PC-3 (cell line): ENCODE measurements at regions not wholly inside any gene's neighbourhood (a gene's known extent, or its start where the extent isn't known, plus 50 kb on each side); places are given as distances from the start of the nearest gene placed in this dataset.

ENCODE experiments used
- ATAC-seq: fragments of 200-7000 bp; cut with Tn5 transposase; 2 replicates; pipeline ENCODE4 v1.9.1; 2020; ENCODE audit warnings: mild to moderate bottlenecking, moderate library complexity
- BruUV-seq: library from RNA; stranded (reverse); fragments of 400-500 nt; replicated peaks from 2 replicates; lab custom pipeline; 2021; lab: Mats Ljungman, UMichigan
- CTCF ChIA-PET: fragments of 300-600 bp; sonication (Branson Sonifier 250); formaldehyde crosslinking; loops from one replicate; lab custom pipeline; 2022; ENCODE audit warnings: antibody characterized with exemption; lab: Charles Lee
- POLR2A ChIA-PET: fragments of 300-600 bp; sonication (Branson Sonifier 250); formaldehyde crosslinking; loops from one replicate; lab custom pipeline; 2022; ENCODE audit warnings: antibody characterized with exemption; ENCODE audit not compliant: unreplicated experiment; lab: Charles Lee
- DNase-seq: peaks from one replicate; pipeline ENCODE4 v3.0.0-alpha.2; 2015
- H2AFZ ChIP-seq: fragments of 300-600 bp; sonication (generic); 2 replicates; pipeline ENCODE4 v1.6.0; 2016; ENCODE audit warnings: antibody characterized with exemption, low read length
- H3F3A ChIP-seq: fragments of 300-600 bp; sonication (generic); one replicate; pipeline ENCODE4 v1.6.0; 2017; ENCODE audit warnings: antibody characterized with exemption, low read length, control low read depth, mild to moderate bottlenecking; ENCODE audit not compliant: unreplicated experiment
- H3K27ac ChIP-seq: fragments of 300-600 bp; sonication (generic); 2 replicates; pipeline ENCODE4 v1.5.1; 2016; ENCODE audit warnings: mild to moderate bottlenecking, low read length
- H3K27me3 ChIP-seq: fragments of 300-600 bp; sonication (generic); 2 replicates; pipeline ENCODE4 v1.6.1; 2016; ENCODE audit warnings: low read length, mixed read lengths
- H3K36me3 ChIP-seq: fragments of 300-600 bp; sonication (generic); 2 replicates; pipeline ENCODE4 v1.6.1; 2016; ENCODE audit warnings: low read depth, mixed run types, low read length, mixed read lengths
- H3K4me1 ChIP-seq: fragments of 300-600 bp; sonication (generic); 2 replicates; pipeline ENCODE4 v1.5.1; 2016; ENCODE audit warnings: low read length; ENCODE audit not compliant: insufficient read depth
- H3K4me2 ChIP-seq: fragments of 300-600 bp; sonication (generic); 2 replicates; pipeline ENCODE4 v1.6.0; 2016; ENCODE audit warnings: low read length
- H3K4me3 ChIP-seq: fragments of 300-600 bp; sonication (generic); 2 replicates; pipeline ENCODE4 v1.5.1; 2016; ENCODE audit warnings: mild to moderate bottlenecking, low read length, mixed read lengths
- H3K79me2 ChIP-seq: fragments of 300-600 bp; sonication (generic); 2 replicates; pipeline ENCODE4 v1.6.1; 2017; ENCODE audit warnings: low read length, mixed read lengths
- H3K9ac ChIP-seq: fragments of 300-600 bp; sonication (generic); 2 replicates; pipeline ENCODE4 v1.6.0; 2016; ENCODE audit warnings: mild to moderate bottlenecking, low read length
- H3K9me2 ChIP-seq: fragments of 300-600 bp; sonication (generic); replicated peaks from 2 replicates; pipeline ENCODE4 v1.6.1; 2016; ENCODE audit warnings: mixed run types, low read length, mixed read lengths
- H3K9me3 ChIP-seq: fragments of 300-600 bp; sonication (generic); 2 replicates; pipeline ENCODE4 v1.6.1; 2016; ENCODE audit warnings: low read length, mixed read lengths
- H4K20me1 ChIP-seq: fragments of 300-600 bp; sonication (generic); 2 replicates; pipeline ENCODE4 v1.6.1; 2016; ENCODE audit warnings: low read length, mixed read lengths
- EZH2 ChIP-seq: fragments of 300-600 bp; sonication (generic); IDR thresholded peaks from one replicate; pipeline ENCODE4 v1.6.1; 2017; ENCODE audit warnings: antibody characterized with exemption, mild to moderate bottlenecking, low read length; ENCODE audit not compliant: unreplicated experiment
- EZH2phosphoT487 ChIP-seq: fragments of 300-600 bp; sonication (generic); IDR thresholded peaks from 2 replicates; pipeline ENCODE4 v1.6.1; 2018; ENCODE audit warnings: mild to moderate bottlenecking, antibody characterized with exemption, low read length, borderline replicate concordance
- intact Hi-C: fragments of 100-400 bp; cut with micrococcal nuclease; formaldehyde crosslinking; loops from 2 replicates; pipeline ENCODE4 v1.9.0; 2023
- TF ChIP-seq, protein P1 (sequence below): fragments of 300-600 bp; sonication (generic); conservative IDR thresholded peaks from 2 replicates; pipeline ENCODE4 v1.5.1; 2017; ENCODE audit warnings: antibody characterized with exemption, low read depth, mild to moderate bottlenecking, low read length

DNA sequence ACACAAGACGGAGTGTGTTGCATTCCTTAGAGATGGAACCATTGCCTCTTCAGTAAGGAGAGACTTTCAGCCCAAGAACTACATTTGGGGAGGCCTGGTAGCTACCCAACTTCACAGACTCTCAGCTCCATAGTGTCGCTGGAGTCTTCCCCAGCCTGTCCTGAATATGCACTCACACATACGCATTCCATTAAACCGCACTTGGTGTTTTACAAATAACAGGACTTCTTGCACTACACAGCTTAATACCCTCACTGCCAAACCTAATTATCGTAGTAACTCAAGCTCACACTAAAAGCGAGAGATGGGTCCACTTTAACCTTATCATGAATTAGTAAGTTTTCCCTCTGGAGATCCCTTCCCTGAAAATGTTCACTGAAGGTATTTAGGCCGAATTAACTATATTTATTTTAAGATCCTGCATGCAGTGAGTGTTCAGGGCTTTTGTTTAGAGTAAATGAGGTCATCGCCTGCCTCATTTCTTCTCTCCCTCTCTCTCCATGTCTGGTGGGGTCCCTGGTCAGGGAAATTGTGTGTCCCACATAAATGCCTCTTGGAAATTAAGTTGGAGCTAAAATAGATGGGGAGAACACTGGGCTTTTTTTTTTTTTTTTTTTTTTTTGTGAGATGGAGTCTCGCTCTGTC lies 171.9 kb downstream of the FAM43A start:
- H4K20me1 ChIP-seq: no peaks in the 10 kb centered on the region
- no peaks in the 10 kb centered on the region for H3K9me2 ChIP-seq
- H3K9ac ChIP-seq: no peak overlapping the region
- H3K4me1 ChIP-seq: peaks cover 15% of the 10 kb centered on the region
- no peak for ATAC-seq
- no peak overlapping the region for H3K4me2 ChIP-seq
- H3F3A ChIP-seq: no peaks in the 10 kb centered on the region
- H3K9me3 ChIP-seq: no peaks in the 10 kb centered on the region
- intact Hi-C loops: no loop called here
- ChIA-PET CTCF (no interaction called here), POLR2A (no interaction called here)
- H3K27ac ChIP-seq: no peak overlapping the region
- H3K79me2 ChIP-seq: no peaks in the 10 kb centered on the region
- no peak for DNase-seq
- H3K27me3 ChIP-seq: no peaks in the 10 kb centered on the region
- H2AFZ ChIP-seq: no peak overlapping the region
- H3K36me3 ChIP-seq: no peaks in the 10 kb centered on the region
- no peak for TF ChIP-seq EZH2phosphoT487
- TF ChIP-seq EZH2: no peak
- TF ChIP-seq, protein P1, sequence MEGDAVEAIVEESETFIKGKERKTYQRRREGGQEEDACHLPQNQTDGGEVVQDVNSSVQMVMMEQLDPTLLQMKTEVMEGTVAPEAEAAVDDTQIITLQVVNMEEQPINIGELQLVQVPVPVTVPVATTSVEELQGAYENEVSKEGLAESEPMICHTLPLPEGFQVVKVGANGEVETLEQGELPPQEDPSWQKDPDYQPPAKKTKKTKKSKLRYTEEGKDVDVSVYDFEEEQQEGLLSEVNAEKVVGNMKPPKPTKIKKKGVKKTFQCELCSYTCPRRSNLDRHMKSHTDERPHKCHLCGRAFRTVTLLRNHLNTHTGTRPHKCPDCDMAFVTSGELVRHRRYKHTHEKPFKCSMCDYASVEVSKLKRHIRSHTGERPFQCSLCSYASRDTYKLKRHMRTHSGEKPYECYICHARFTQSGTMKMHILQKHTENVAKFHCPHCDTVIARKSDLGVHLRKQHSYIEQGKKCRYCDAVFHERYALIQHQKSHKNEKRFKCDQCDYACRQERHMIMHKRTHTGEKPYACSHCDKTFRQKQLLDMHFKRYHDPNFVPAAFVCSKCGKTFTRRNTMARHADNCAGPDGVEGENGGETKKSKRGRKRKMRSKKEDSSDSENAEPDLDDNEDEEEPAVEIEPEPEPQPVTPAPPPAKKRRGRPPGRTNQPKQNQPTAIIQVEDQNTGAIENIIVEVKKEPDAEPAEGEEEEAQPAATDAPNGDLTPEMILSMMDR: no peak
- BruUV-seq: no TSS peak
- no peak overlapping the region for H3K4me3 ChIP-seq

DNA sequence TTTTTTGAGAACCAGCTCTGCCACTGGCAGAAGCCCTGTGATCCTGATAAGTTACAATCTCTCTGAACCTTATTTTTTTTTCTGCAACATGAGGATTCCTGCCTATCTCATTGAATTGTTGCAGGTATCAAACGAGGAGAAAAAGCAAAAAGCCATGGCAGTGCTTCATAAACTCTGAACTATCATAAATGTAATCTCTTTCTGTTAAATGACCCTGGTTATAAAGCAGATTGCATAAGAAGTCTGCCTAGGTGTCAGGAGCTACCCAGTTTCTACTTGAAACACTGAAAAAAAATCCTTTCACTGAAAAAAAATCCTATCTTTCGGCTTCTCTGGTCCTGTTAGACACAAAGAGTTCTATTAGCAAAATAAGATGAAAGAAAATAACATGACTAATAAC lies 172.7 kb downstream of the FAM43A start:
- no peak overlapping the region for H3K9ac ChIP-seq
- no peaks in the 10 kb centered on the region for H4K20me1 ChIP-seq
- no peaks in the 10 kb centered on the region for H3K9me2 ChIP-seq
- TF ChIP-seq EZH2 (no peak), EZH2phosphoT487 (no peak)
- TF ChIP-seq, protein P1: no peak
- DNase-seq (no peak), ATAC-seq (no peak)
- BruUV-seq: no TSS peak
- peaks cover 8% of the 10 kb centered on the region for H3K4me1 ChIP-seq
- intact Hi-C loops: no loop called here
- no peak overlapping the region for H3K4me3 ChIP-seq
- ChIA-PET POLR2A (no interaction called here), CTCF (no interaction called here)
- no peak overlapping the region for H3K27ac ChIP-seq
- H3K79me2 ChIP-seq: no peaks in the 10 kb centered on the region
- no peak overlapping the region for H3K4me2 ChIP-seq
- no peaks in the 10 kb centered on the region for H3F3A ChIP-seq
- H3K27me3 ChIP-seq: no peaks in the 10 kb centered on the region
- H2AFZ ChIP-seq: no peak overlapping the region
- H3K36me3 ChIP-seq: no peaks in the 10 kb centered on the region
- no peaks in the 10 kb centered on the region for H3K9me3 ChIP-seq

DNA sequence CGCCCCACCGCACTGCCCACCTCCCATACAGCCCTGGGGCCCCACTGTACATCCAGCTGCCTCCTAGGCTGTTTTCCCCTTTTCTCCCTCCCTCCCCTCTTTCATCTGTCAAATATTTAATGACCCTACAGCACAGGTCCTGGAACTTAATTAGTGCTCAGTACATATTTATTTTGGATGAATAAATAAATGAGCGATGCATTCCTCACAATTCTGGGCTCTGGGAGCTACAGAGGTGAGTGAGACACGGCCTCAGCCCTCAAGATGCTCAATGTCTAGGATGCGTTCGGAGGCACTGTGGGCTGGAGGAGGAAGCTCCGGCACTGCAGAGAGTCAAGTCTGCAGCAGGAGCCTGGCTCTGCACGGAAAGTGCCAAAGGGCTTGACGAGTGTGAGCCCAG lies 175.0 kb downstream of the FAM43A start:
- H3K9me2 ChIP-seq: no peaks in the 10 kb centered on the region
- intact Hi-C loops: no loop called here
- H3F3A ChIP-seq: no peaks in the 10 kb centered on the region
- H3K79me2 ChIP-seq: no peaks in the 10 kb centered on the region
- H3K9me3 ChIP-seq: no peaks in the 10 kb centered on the region
- H3K4me1 ChIP-seq: peaks cover 5% of the 10 kb centered on the region; the same call in 1 of the 2 replicates
- H4K20me1 ChIP-seq: no peaks in the 10 kb centered on the region
- no peak overlapping the region for H3K9ac ChIP-seq
- ChIA-PET CTCF (no interaction called here), POLR2A (no interaction called here)
- H3K27ac ChIP-seq: no peak overlapping the region
- TF ChIP-seq, protein P1: no peak
- no peak for TF ChIP-seq EZH2
- TF ChIP-seq EZH2phosphoT487: no peak
- DNase-seq (peak; percentile 26), ATAC-seq (peak; percentile 87)
- H2AFZ ChIP-seq: no peak overlapping the region
- no TSS peak for BruUV-seq
- H3K4me2 ChIP-seq: no peak overlapping the region
- no peaks in the 10 kb centered on the region for H3K36me3 ChIP-seq
- no peaks in the 10 kb centered on the region for H3K27me3 ChIP-seq
- H3K4me3 ChIP-seq: no peak overlapping the region
